ENCODE measurements at regions not wholly inside any gene's neighbourhood (a gene's known extent, or its start where the extent isn't known, plus 50 kb on each side); places are given as distances from the start of the nearest gene placed in this dataset.

GRCh38 chr10:31754803-31755624 is 173.6 kb downstream of the ARHGAP12 start:
- DNase-seq, result no peak

DNA sequence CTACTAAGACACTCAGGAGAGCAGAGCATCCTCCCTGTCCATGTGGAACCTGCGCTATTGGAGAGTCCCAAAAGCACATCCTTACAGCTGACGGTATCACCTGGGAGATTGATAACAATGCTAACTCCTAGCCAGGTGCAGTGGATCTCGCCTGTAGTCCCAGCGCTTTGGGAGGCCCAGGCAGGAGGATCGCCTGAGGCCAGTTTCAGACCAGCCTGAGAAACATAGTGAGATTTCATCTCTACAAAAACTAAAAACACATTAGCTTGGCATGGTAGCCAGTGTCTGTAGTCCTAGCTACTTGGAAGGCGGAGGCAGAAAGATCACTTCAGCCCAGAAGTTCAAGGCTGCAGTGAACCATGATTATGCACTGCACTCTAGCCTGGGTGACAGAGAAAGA is 174.9 kb downstream of the ARHGAP12 start:
- DNase-seq, result no peak

DNA sequence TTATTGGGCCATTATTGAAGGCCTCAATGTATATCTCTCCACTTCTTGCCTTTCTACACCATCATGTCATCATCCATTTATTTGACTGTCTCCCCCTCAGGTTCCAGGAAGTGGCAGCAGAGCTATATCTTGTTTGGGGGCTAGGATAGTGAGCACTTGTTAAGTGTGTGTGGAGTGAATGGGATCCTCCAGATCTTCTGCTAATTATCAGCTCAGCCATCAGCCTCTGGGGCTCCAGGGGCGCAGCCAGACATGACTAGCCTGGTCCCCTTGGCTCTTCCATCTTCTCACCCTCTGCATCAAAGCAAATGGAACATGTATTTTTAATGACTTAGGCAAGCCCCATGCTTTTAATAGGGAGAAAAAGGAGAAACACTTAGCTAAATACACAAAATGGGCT is 176.5 kb downstream of the ARHGAP12 start:
- no peak for DNase-seq

DNA sequence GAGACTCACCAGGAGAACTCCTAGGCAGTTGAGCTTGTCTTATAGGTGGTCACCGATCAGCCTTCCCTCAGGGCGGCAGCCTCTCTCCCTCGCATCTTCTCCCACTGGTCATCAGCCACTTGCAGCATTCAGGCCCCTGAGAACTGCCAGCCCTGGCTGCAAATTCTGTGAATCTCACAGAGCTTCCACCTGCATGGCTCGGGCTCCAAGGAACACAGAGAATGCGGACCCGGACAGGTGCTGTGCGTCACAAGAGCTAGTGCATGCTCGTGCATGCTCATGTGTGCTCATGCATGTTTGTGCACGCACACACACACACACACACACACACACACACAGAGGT is 176.9 kb downstream of the ARHGAP12 start:
- DNase-seq, result no peak

DNA sequence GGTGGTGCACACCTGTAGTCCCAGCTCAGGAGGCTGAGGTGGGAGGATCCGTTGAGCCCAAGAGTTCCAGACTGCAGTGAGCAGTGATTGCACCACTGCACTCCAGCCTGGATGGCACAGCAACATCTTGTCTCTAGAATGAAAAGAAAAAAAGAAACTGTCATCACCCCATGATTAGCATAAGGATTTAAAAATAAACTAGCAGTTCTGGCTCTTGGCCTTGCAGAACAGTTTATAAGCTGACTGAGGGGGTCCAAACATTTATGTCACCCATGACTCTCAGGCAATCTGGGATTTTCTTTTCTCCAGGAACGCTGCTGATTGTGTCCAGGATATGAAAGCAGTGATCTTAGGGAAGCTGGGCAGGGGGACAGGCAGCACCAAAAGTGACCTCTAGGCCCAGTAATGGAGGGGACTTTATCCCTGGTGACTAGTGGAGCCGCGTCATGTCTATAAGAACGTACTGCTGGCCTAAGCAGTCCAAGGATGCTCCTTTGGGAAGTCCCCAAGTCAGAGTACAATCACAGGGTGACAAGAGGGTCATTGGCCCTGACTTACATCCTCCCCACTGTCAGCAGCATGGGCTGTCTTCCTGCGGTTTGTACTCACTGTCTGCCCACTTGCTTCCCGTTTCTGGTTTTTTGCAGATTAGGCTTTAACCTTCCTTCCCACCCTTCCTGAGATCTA is 177.4 kb downstream of the ARHGAP12 start:
- no peak for DNase-seq

DNA sequence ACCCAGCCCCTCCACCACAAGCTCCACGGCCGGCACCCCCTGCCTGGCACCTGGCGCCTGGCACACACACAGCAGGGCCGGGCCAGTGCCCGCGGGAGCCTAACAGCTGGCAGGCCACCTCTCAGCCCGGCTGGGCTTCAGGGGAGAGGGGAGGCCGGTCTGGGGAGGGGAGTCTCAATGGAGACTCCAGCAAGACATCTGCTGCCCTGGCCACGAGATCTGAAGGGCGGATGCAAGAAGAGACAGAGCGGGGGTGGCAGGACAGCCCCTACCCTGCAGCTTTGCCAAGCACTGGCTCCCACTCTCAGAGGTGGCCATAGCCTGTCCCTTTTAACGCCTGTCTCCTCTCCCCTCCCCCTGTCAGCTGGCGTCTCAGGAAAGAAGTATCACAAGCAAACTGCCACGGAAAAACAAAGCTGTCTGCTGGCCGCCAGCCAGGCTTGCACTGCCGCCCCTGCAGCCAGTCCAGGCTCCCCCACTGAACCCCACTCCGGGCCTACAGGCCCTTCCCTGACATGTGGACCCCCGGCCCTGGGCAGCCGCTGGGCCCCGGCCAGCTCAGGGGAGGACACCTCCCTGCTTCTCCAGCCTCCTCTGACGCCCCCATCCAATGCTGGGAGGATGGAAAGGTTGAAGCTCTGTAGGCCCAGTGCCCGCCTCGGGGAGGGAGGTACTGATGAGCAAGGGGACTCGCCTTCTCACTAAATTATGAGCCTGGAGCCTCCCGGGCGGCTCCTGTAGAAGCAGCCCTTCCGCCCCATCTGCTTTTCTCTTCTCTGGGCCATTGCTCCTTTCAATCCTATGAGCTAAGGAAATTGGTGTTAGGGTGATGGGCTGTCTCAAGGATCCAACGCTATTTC is 178.4 kb downstream of the ARHGAP12 start:
- DNase-seq, result peak; percentile 89

DNA sequence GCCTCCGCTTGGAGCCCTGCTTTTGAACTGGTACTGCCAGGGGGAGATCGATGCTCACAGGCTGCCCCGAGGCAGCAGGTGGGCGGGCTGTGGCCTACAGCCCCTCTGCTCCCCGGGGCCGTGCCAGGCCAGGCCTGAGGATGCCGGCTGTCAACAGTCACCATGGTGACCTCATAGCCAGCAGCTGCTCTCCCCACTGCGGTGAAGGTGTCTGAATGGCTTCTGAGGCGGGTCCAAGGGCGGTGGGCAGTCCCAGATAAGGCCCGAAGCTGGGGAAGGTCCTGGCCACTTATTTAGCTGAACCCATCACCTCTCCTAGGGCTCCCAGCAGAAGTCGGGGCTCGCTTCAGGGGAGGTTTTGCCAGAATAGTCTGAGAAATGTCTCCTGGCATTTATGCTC is 179.3 kb downstream of the ARHGAP12 start:
- peak; percentile 77 for DNase-seq

- DNase-seq, result peak; percentile 81
These were observed 182.8 kb downstream of the ARHGAP12 start for GRCh38 chr10:31745612-31746376.

DNA sequence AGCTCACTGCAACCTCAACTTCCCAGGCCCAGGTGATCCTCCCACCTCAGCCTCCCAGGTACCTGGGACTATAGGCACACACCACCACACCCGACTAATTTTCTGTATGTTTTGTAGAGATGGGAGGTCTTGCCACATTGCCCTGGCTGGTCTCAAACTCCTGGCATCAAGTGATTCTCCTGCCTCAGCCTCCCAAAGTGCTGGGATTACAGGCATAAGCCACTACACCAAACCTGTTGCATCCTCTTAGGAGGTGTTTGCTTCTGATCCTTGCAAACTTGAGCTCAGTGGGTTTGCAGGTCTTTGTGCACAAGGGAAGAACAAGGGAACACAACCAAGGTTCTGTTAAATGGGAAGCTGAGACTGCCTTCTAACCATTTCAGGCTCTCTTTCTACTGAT is 184.6 kb downstream of the ARHGAP12 start:
- no peak for DNase-seq

DNA sequence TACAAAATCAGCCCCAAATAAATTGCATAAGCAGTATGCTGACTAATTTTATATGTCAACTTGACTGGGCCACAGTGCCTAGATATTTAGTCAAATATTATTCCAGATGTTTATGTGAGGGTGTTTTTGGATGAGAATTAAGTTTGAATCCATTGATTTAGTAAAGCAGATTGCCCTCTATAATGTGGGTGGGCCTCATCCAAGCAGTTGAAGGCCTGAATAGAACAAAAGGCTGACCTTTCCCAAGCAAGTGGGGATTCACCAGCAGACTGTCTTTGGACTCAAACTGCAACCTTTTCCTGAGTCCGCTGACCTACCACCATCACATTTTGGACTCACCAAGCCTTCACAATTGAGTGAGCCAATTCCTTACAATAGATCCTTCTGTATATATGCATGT is 186.4 kb downstream of the ARHGAP12 start:
- DNase-seq, result no peak

- no peak for DNase-seq
These were observed 187.2 kb downstream of the ARHGAP12 start for GRCh38 chr10:31741473-31741872.

DNA sequence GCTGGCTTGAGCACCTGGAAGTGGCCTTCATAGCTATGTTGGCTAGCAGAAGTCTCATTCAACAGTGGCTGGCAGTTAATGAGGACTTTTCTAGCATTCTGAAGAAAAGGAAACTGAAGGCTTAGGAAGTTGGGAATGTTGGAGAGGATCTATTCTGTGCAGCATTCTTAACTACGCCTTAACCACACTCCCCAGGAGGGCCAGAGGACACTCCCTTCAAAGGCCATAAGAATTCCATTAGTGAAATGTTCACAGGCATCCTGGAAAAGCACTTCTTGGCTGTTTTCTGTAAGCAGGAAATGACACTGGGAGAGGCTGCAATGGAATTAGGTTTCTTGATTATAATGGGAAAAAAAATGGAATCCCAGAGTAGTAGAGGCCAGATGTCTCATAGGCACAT is 188.9 kb downstream of the ARHGAP12 start:
- DNase-seq, result peak; percentile 66

DNA sequence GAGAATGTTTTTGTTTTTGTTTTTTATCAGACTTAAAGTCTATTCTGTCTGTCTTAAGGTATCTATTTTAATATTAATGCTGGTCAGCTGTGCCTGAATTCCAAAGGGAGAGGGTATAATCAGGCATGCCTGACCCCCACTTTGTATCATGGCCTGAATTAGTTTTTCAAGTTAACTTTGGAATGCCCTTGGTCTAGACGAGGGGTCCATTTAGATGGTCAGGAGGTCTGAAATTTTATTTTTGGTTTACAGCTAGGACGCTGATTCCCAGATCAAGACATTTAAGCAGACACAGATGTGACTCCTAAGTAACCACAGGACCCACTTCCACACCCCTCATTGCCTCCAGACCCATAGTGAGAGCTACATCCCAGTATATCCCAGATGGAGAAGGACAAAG is 189.5 kb downstream of the ARHGAP12 start:
- no peak for DNase-seq

- no peak for DNase-seq
These were observed 196.9 kb downstream of the ARHGAP12 start for GRCh38 chr10:31731711-31732110.

DNA sequence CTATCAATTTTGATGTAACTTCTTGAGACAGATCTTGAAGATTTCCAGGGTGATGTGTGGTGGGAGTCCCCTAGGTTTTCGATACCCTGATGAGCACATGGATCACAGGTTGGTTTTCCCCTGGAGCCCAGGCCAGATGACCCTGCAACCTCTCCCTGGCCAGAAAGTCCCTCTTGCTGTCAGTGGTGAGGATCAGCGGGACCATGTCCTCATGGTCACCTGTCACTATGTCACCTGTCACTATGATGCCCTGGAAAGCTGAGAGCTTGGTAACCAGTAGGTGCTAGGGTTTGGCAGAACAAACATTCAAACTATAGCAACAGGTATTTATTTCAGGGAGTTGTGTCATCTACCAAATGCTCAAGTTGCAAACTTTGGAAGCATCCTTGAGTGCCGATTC is 197.9 kb downstream of the ARHGAP12 start:
- DNase-seq, result no peak

DNA sequence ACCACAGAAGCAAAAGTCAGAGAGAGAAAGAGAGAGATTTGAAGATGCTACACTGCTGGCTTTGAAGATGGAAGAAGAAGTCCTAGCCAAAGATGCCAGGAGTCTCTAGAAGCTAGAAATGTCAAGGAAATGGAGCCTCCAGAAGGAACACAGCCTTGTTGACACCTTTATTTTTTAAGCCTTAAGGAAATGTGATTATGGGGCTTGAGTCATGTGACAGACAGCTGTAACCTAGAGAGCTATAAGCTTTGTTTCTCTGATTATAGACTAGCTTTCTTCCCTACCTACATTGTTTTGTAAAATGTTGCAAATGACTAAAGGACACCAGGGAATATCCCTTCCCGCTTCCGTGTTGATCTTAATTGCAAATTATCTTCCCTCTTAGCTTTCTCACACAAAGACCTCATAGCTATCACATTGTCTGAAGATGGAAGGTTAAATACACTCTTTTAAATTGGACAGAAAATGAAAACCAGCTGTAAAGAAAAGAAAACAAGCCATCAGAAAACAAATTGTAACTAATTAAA is 199.9 kb downstream of the ARHGAP12 start:
- DNase-seq, result no peak

DNA sequence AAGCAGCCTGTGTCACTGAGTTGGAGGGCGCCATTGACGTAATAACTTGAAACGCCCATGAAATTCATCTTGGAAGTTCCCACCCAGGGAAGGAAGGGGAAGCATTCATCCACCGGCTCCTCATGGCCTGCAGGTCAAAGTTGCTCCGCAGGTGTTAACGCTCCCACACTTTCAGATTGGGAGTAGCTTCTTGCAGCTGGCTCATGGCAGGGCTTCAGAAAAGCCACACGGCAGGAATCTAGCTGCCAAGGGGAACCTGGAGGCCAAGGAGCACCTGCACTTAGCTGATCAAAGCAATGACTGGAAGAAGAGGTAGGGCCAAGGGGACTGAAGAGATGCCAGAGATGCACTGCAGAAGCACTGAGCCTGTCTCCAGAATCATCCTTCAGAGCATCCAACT is 203.2 kb downstream of the ARHGAP12 start:
- DNase-seq, result no peak

DNA sequence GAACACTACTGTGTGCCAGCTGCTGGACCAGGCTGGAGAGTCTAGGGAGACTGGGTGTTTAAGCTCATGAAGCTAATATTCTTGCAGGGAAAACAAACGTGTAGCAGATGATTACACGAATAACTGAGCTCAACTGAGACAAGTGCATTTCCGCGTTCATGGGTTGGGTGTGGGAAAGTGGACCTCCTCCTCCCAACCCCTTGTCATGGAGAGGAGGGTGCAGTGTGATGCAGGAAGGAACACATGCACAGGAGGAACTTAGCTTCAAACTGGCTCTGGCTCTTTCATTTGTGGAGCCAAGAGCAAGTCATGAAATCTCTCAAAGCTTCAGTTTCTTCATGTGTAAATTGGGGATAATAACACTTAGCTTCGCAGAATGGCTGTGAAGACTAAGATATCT is 204.3 kb downstream of the ARHGAP12 start:
- DNase-seq, result no peak

DNA sequence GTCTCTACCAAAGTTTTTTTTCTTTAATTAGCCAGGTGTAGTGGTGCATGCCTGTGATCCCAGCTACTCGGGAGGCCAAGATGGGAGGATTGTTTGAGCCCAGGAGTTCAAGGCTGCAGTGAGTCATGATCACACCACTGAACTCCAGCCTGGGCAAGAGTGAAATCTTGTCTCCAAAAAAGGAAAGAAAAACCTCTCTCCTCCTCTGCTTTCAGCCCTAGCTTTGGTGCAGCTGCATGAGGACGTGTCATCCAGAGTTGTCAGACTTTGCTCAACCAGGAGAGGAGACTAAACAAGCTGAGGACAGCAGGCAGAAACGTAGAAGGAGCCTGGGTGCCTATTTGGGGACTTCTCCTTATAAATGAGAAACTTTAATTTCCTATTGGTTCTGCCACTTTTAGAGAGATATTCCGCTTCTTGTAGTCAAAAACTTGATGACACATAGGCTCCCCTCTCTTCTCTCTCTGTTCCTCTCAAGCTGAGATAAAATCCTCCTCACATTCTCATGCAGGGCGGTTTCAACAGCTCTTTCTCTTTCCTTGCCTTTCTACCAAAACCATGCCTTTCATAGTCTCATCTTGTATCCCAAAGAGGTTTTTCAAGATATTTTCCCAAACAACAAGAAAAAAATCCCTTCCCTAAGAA is 205.4 kb downstream of the ARHGAP12 start:
- no peak for DNase-seq

DNA sequence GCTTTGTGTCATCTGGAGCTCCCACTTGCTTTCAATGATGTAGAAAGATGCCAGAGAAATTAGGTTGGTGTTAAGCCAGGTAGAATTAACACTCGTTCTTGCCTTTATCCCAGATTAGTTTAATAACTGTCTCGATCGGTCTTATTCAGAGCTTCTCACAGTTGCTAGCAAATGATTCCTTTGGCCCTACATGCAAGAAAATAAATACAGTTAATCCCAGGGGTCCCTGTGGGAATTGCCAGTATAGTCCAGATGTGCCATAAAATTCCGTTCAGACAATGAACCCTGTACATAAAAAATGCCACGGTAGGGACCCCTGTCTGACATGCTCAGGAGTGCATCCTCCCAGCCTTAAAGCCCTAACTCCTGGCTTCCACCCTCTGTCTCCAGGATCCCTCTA is 207.5 kb downstream of the ARHGAP12 start:
- no peak for DNase-seq

DNA sequence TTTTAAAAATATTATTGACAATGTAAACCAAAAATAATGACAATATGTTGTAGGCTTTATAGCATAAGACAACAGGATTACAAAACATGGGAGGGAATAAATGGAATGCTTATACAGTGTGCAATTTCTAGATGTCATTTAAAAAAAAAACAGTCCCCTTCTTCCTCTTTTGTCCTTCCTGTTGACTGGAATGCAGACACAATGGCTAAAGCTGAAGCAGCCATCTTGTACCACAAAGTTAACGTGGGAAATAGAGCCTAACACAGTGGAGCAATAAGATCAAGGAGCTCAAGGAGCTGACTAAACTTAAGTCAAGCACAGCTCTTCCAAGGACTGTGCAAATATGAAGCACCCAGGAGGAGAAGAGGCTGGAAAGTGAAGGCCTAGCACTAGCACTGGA is 208.1 kb downstream of the ARHGAP12 start:
- no peak for DNase-seq

DNA sequence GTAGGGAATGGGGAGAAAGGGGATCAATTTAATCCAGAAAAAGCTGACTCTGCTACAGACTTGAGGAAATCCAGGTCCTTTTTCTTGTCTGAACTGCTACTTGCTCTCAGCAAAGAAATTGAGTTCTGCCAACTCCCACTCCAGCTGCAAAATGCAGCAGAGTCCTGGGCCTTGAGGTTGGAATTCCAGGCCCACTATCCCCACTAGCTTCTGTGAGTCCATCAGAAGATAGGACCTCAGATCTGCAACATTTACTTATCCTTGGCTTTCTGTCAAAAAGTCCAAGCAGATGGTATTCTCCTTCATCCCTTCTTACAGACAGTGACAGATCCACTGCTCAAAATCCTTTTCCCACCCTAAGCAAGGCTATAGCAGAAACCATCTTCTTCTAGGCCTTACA is 219.2 kb downstream of the ARHGAP12 start:
- DNase-seq, result no peak

All from femur (tissue), 1 donor.